Left ventricle myocardium inferior (tissue), 1 donor: ENCODE measurements at regions not wholly inside any gene's neighbourhood (a gene's known extent, or its start where the extent isn't known, plus 50 kb on each side); places are given as distances from the start of the nearest gene placed in this dataset.

Experiments
- DNase-seq: peaks from one replicate; pipeline ENCODE4 v3.0.0-alpha.2; 2020
- H3K27ac ChIP-seq: fragments of 200-600 bp; replicated peaks from 2 replicates; pipeline ENCODE4 v1.8.0; 2021
- H3K27me3 ChIP-seq: fragments of 200-600 bp; 2 replicates; pipeline ENCODE4 v1.8.0; 2021; ENCODE audit warnings: low read depth
- H3K36me3 ChIP-seq: fragments of 200-600 bp; 2 replicates; pipeline ENCODE4 v1.8.0; 2021
- H3K4me1 ChIP-seq: fragments of 200-600 bp; 2 replicates; pipeline ENCODE4 v1.8.0; 2021
- H3K4me3 ChIP-seq: fragments of 200-600 bp; 2 replicates; pipeline ENCODE4 v1.8.0; 2021; ENCODE audit warnings: mild to moderate bottlenecking, moderate library complexity
- H3K9me3 ChIP-seq: fragments of 200-600 bp; replicated peaks from 2 replicates; pipeline ENCODE4 v1.8.0; 2021
- intact Hi-C: fragments of 100-400 bp; cut with micrococcal nuclease; formaldehyde crosslinking; loops from one replicate; pipeline ENCODE4 v1.11.0; 2022
- TF ChIP-seq, protein P1 (sequence below): fragments of 200-600 bp; IDR thresholded peaks from 2 replicates; pipeline ENCODE4 v1.8.0; 2021; ENCODE audit warnings: antibody characterized with exemption, mild to moderate bottlenecking, borderline replicate concordance
- donor health status: DM: no; HTN: yes; CAD: no; lungs with severe emphysema.

GRCh38 chr11:133657054-133657453 is 124.8 kb upstream of the OPCML start:
- H3K4me3 ChIP-seq, result no peak overlapping the region
- no peaks in the 10 kb centered on the region for H3K4me1 ChIP-seq
- peaks cover 9% of the 10 kb centered on the region for H3K9me3 ChIP-seq
- no peak for DNase-seq
- no peaks in the 10 kb centered on the region for H3K36me3 ChIP-seq
- intact Hi-C loops, result no loop called here
- TF ChIP-seq, protein P1, sequence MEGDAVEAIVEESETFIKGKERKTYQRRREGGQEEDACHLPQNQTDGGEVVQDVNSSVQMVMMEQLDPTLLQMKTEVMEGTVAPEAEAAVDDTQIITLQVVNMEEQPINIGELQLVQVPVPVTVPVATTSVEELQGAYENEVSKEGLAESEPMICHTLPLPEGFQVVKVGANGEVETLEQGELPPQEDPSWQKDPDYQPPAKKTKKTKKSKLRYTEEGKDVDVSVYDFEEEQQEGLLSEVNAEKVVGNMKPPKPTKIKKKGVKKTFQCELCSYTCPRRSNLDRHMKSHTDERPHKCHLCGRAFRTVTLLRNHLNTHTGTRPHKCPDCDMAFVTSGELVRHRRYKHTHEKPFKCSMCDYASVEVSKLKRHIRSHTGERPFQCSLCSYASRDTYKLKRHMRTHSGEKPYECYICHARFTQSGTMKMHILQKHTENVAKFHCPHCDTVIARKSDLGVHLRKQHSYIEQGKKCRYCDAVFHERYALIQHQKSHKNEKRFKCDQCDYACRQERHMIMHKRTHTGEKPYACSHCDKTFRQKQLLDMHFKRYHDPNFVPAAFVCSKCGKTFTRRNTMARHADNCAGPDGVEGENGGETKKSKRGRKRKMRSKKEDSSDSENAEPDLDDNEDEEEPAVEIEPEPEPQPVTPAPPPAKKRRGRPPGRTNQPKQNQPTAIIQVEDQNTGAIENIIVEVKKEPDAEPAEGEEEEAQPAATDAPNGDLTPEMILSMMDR, result no peak
- no peak overlapping the region for H3K27ac ChIP-seq
- H3K27me3 ChIP-seq, result peaks cover 68% of the 10 kb centered on the region

- intact Hi-C loops, result no loop called here
- H3K9me3 ChIP-seq, result peaks cover 9% of the 10 kb centered on the region
- H3K36me3 ChIP-seq, result no peaks in the 10 kb centered on the region
- no peak overlapping the region for H3K4me3 ChIP-seq
- TF ChIP-seq, protein P1, result no peak
- peaks cover 65% of the 10 kb centered on the region for H3K27me3 ChIP-seq
- H3K27ac ChIP-seq, result no peak overlapping the region
- H3K4me1 ChIP-seq, result no peaks in the 10 kb centered on the region
- no peak for DNase-seq
Measured at GRCh38 chr11:133656082-133656635, 123.9 kb upstream of the OPCML start.

GRCh38 chr11:133654630-133655212 is 122.4 kb upstream of the OPCML start:
- Histone ChIP-seq H3K9me3 (peaks cover 9% of the 10 kb centered on the region), H3K27ac (no peak overlapping the region), H3K4me3 (no peak overlapping the region), H3K27me3 (peaks cover 65% of the 10 kb centered on the region), H3K36me3 (no peaks in the 10 kb centered on the region), H3K4me1 (no peaks in the 10 kb centered on the region)
- intact Hi-C loops, result no loop called here
- DNase-seq, result no peak
- TF ChIP-seq, protein P1, result no peak

DNA sequence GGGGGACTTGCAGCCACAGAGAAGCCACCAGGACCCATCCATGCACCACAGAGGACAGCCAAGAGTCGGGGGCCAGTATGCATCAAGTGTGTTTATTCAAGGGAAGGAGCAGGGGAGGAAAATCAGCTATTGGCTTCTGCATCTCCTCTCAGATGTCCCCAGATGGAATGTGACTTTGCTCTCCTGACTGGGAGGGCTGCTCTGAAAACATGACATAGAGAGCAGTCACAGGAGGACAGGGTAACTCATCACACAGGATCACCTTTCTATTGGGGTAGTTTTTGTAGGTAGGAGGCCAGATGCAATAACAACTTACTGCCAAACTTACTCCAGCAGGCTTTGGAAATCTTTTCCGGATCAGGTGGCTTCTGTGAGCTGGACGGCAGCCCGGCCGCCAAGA is 121.0 kb upstream of the OPCML start:
- Histone ChIP-seq H3K27me3 (peaks cover 53% of the 10 kb centered on the region), H3K27ac (no peak overlapping the region), H3K36me3 (no peaks in the 10 kb centered on the region), H3K9me3 (peaks cover 9% of the 10 kb centered on the region), H3K4me3 (no peak overlapping the region), H3K4me1 (no peaks in the 10 kb centered on the region)
- TF ChIP-seq, protein P1, result no peak
- intact Hi-C loops, result no loop called here
- no peak for DNase-seq

DNA sequence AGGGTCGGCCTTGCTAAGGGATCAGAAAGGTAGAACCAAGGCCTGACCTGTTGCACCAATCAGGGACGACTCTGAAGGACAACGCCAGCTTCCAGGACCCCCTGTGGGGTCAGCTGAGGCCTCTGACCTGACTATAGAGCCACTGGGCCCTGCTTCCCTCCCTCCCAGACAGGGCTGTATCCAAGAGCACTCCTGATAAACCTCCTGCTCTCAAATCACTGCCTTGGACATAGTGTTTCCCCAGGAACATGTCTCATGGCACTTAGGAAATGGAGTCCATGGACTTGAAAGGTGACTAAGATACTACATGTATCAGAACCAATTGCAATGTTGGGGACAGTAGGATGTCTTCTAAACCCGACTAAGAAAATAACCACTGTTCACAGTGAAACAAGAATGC is 117.8 kb upstream of the OPCML start:
- Histone ChIP-seq H3K27me3 (peaks cover 25% of the 10 kb centered on the region), H3K36me3 (no peaks in the 10 kb centered on the region), H3K4me1 (no peaks in the 10 kb centered on the region), H3K9me3 (no peaks in the 10 kb centered on the region), H3K4me3 (no peak overlapping the region), H3K27ac (no peak overlapping the region)
- intact Hi-C loops, result no loop called here
- no peak for DNase-seq
- TF ChIP-seq, protein P1, result no peak
